ENCODE measurements at regions not wholly inside any gene's neighbourhood (a gene's known extent, or its start where the extent isn't known, plus 50 kb on each side); places are given as distances from the start of the nearest gene placed in this dataset.
"Not testable (repeated sequence)": the region's sequence is repeated elsewhere in the genome, so short reads cannot be mapped to it uniquely, and the experiment has no call there.

GRCh38 chr15:38093931-38094330 lies 158.7 kb upstream of the SPRED1 start:
- intact Hi-C loops (cut with DNase I): no loop called here
- no peak for DNase-seq

DNA sequence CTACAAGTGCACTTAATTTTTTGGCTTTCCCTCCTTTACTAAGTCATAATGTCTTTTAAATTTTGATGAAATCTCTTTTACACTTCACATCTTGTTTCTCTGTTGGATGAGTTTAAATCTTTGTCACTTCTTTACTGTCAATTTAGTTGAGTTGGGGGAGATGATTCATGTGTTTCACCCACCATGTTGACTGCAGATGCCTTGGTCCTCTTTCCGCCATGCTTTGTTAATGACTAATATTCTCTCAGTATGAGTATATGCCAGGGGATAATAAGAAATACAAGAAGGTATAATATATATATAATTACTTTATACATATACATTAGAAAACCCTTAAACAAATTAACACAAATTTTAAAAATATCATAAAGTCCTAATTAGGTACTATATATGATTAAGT lies 149.7 kb upstream of the SPRED1 start:
- DNase-seq: no peak
- intact Hi-C loops (cut with DNase I): no loop called here

- no peak for DNase-seq
- intact Hi-C loops (cut with DNase I): no loop called here
Observed at GRCh38 chr15:38103564-38103963, 149.1 kb upstream of the SPRED1 start.

DNA sequence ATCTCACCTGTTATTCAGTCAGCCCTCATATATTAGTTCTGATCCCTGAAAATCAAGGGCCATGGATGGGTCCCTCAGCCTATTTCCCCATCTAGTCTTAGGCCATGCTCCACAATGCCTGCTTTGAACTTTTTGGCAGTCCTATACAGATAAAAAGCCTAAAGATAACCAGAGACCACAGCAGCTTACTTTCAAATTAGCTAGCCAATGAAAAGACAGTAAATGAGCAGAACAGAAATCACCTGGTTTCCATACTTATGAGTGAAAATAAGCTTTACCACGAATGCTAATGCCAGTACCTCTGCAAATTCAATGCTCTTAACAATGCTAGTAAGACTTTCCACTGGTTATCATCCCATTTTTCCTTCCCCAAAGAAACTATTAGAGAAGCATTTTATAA lies 141.6 kb upstream of the SPRED1 start:
- intact Hi-C loops (cut with DNase I): no loop called here
- DNase-seq: no peak

- no peak for DNase-seq
- intact Hi-C loops (cut with DNase I): no loop called here
Observed at GRCh38 chr15:38112406-38112805, 140.2 kb upstream of the SPRED1 start.

- DNase-seq: no peak
- intact Hi-C loops (cut with DNase I): no loop called here
Observed at GRCh38 chr15:38115121-38115520, 137.5 kb upstream of the SPRED1 start.

DNA sequence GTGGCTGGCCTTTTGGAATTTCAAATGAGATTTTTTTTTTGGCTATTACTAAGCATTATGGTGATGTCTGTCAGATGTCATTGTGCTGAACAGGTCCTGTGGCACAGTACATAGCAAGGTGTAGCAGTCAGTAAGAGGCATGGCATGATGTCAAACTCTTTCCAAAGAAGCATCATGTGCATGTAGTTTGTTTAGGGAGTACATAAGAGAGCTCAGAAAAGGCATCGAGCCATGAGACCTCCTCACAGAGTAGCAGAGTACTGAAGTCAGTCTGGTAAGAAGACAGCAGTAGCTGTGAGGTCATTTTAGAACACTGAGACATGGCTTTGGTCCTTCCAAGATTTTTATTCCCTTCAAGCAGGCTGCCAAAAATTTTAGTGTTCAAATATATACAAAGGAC lies 134.9 kb upstream of the SPRED1 start:
- intact Hi-C loops (cut with DNase I): no loop called here
- no peak for DNase-seq

DNA sequence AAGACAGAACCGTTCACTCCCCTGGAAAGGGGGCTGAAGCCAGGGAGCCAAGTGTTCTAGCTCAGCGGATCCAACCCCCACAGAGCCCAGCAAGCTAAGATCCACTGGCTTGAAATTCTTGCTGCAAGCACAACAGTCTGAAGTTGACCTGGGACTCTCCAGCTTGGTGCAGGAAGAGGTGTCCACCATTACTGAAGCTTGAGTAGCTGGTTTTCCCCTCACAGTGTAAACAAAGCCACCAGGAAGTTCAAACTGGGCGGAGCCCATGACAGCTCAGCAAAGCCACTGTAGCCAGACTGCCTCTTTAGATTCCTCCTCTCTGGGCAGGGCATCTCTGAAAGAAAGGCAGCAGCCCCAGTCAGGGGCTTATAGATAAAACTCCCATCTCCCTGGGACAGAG lies 132.8 kb upstream of the SPRED1 start:
- DNase-seq; intact Hi-C loops (cut with DNase I): not testable (repeated sequence)

- intact Hi-C loops (cut with DNase I): loop anchor here (5.0 kb wide), 1 partner anchor 55 kb away; no protein-coding TSS in a partner anchor
- DNase-seq: no peak
Observed at GRCh38 chr15:38127306-38127771, 125.3 kb upstream of the SPRED1 start.

DNA sequence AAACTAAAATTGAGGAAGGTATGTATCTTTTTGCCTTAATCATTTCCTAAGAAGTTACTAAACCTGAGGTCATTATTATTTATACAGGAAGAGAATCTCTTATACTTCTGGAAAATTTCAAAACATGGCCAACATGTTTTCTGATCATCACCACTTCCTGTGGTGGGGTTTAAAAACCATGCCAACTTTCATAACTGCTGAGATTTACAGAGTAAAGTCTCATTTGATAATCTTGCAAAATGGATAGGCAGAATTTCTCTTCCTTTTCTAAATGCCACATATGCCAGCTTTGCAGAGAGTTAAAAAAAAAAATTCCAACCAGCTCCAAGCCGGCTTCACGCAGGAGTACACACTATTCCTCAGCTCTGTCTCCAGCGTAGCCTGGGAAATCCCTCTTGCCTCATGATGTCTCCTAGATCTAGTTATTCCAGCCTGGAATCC lies 124.3 kb upstream of the SPRED1 start:
- intact Hi-C loops (cut with DNase I): loop anchor here (5.0 kb wide), 1 partner anchor 56 kb away; no protein-coding TSS in a partner anchor

DNA sequence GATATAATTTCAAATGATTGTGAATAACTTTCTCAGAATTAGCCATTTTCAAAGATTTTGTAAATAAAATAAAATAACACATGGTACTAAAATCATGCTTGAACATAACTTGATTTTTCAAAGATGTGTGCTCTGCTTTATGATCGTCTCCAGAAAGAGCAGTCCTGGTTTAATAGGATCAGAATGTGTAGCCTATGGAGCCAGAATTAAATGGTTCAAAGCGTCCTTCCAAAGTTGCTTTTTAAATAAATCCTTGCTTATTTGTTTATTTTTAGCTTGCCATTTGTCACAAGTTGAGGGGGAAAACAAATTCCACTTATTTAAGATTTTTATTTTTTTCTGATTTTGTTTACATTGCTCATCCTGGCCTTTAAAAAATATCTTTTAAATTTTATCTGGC lies 123.7 kb upstream of the SPRED1 start:
- intact Hi-C loops (cut with DNase I): loop anchor here (5.0 kb wide), 1 partner anchor 57 kb away; no protein-coding TSS in a partner anchor
- DNase-seq: no peak

More for the DNA sequence above, 124.3 kb upstream of the SPRED1 start:
- DNase-seq: peak in 12 of 42 donors; percentile 4 to 49 (median 24)

GRCh38 chr15:38129531-38130204 lies 123.0 kb upstream of the SPRED1 start:
- intact Hi-C loops (cut with DNase I): loop anchor here (5.0 kb wide), 2 partner anchors 57 to 123 kb away; partner anchors contain the start of gene SPRED1
- DNase-seq: peak; percentile 26 to 92 (median 67)

GRCh38 chr15:38130205-38130567 lies 122.5 kb upstream of the SPRED1 start:
- DNase-seq: peak in 6 of 42 donors; percentile 4 to 57 (median 9)
- intact Hi-C loops (cut with DNase I): loop anchor here (5.0 kb wide), 1 partner anchor 122 kb away; the partner anchor contains the start of gene SPRED1

- intact Hi-C loops (cut with DNase I): loop anchor here (5.0 kb wide), 1 partner anchor 121 kb away; the partner anchor contains the start of gene SPRED1
- DNase-seq: peak; percentile 9 to 82 (median 54)
Observed at GRCh38 chr15:38130740-38131498, 121.7 kb upstream of the SPRED1 start.

GRCh38 chr15:38134252-38134651 lies 118.4 kb upstream of the SPRED1 start:
- peak in 10 of 42 donors; percentile 3 to 37 (median 14) for DNase-seq
- intact Hi-C loops (cut with DNase I): loop anchor here (5.0 kb wide), 1 partner anchor 118 kb away; the partner anchor contains the start of gene SPRED1

DNA sequence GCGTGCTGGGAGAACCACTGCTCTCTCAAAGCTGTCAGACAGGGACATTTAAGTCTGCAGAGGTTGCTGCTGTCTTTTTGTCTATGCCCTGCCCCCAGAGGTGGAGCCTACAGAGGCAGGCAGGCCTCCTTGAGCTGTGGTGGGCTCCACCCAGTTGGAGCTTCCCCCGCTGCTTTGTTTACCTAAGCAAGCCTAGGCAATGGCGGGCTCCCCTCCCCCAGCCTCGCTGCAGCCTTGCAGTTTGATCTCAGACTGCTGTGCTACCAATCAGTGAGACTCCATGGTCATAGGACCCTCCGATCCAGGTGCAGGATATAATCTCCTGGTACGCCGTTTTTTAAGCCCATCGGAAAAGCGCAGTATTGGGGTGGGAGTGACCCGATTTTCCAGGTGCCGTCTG lies 110.4 kb upstream of the SPRED1 start:
- DNase-seq; intact Hi-C loops (cut with DNase I): not testable (repeated sequence)

DNA sequence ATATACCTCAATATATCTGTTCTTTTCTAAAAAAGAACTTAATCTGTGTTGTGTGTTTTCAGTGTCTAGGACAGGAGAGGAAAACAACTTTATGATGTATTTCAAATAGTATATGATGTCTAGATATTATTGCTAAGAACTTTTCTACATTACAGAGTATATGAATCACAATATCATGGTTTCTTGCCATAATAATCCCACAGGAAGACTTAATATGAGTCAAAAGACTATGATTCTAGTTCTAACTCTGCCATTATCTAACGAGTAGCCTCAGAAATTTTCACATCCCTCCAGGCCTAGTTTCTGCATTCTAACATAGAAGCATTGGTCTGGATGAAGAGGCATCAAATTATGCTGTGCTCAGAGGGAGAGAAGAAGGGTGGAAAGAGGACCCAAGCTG lies 107.7 kb upstream of the SPRED1 start:
- no peak for DNase-seq
- intact Hi-C loops (cut with DNase I): no loop called here

GRCh38 chr15:38145651-38146111 lies 107.0 kb upstream of the SPRED1 start:
- peak in 38 of 42 donors; percentile 4 to 74 (median 24) for DNase-seq
- intact Hi-C loops (cut with DNase I): no loop called here

DNA sequence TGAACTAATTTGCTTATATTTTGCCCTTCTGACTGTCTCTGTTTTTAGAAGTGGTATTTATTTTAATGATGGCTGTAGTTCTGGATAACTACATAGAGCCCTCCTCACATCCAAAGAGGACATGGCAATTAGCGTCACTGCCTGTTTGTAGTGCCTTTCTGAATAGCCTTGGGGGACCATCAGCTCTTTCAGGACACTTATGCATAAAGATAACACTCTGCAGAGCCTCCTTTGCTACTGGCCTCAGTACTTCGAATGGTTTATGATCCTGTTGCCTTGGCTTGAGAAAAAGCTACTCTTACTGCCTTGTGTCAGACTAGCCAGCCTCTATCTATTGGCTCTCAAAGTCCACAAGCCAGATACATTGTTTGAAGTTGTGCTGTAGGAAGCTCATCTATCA lies 105.4 kb upstream of the SPRED1 start:
- DNase-seq: no peak
- intact Hi-C loops (cut with DNase I): no loop called here

DNA sequence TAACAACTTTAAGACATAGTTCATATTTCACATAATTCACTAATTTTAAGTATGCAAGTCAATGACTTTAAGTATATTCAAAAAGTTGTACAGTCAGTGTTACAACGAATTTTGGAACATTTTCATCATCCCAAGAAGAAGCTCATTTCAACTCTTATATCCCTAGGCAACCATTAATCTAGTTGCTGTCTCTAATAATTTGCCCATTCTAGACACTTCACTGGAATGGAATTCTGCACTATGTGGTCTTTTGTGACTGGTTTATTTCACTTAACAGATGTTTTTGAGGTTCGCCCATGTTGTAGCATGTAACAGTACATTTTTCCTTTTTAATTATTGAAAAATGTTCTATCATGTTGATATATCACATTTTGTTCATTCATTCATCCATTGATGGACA lies 104.2 kb upstream of the SPRED1 start:
- no peak for DNase-seq
- intact Hi-C loops (cut with DNase I): no loop called here
